Tibial nerve (tissue), 4 donors: ENCODE measurements at regions not wholly inside any gene's neighbourhood (a gene's known extent, or its start where the extent isn't known, plus 50 kb on each side); places are given as distances from the start of the nearest gene placed in this dataset.

ENCODE experiments used
- DNase-seq, 2 donors: peaks; one replicate each; pipeline ENCODE4 v3.0.0-alpha.2; 2019; ENCODE audit warnings: low spot score in 2 of 2
- H3K27ac ChIP-seq, 4 donors: fragments of 200-600 bp; sonication (generic) in 3 of 4; one replicate each; pipeline ENCODE4 v1.5.1; 2017 to 2019; ENCODE audit warnings: mild to moderate bottlenecking in 1 of 4
- H3K27me3 ChIP-seq, 2 donors: fragments of 200-600 bp; sonication (generic) in 1 of 2; one replicate each; pipeline versions ENCODE4 v1.5.1 to v1.6.0; 2017 to 2019
- H3K36me3 ChIP-seq, 3 donors: fragments of 200-600 bp; sonication (generic); one replicate each; pipeline ENCODE4 v1.5.1; 2018 to 2019
- H3K4me1 ChIP-seq, 4 donors: fragments of 200-600 bp; sonication (generic) in 3 of 4; one replicate each; pipeline ENCODE4 v1.5.1; 2017 to 2019
- H3K4me3 ChIP-seq, 4 donors: fragments of 200-600 bp; sonication (generic) in 3 of 4; one replicate each; pipeline ENCODE4 v1.5.1; 2017 to 2019; ENCODE audit warnings: mild to moderate bottlenecking in 1 of 4, moderate library complexity in 1 of 4
- H3K9me3 ChIP-seq, 4 donors: fragments of 200-600 bp; sonication (generic) in 3 of 4; one replicate each; pipeline ENCODE4 v1.5.1; 2017 to 2019
- EP300 ChIP-seq, 2 donors: sonication (generic); formaldehyde crosslinking; IDR thresholded peaks; one replicate each; pipeline ENCODE4 v1.6.1; 2017; ENCODE audit warnings: antibody characterized with exemption in 2 of 2, mild to moderate bottlenecking in 1 of 2
- POLR2A ChIP-seq, 2 donors: fragments of 450-650 bp; IDR thresholded peaks; one replicate each; pipeline ENCODE4 v1.6.1; 2017; ENCODE audit warnings: antibody characterized with exemption in 2 of 2, mild to moderate bottlenecking in 2 of 2, moderate library complexity in 2 of 2
- WGBS, 2 donors: methylation state at CpG; one replicate each; pipeline ENCODE4 v1.1.5; 2018; 5-methylcytosine and 5-hydroxymethylcytosine counted together
- TF ChIP-seq, protein P1 (sequence below), 5 experiments: fragments of 200-600 bp in 3 of 5; fragments of 450-650 bp in 2 of 5; sonication (generic) in 3 of 5; IDR thresholded peaks; one replicate each; pipeline ENCODE4 v1.5.1; 2016 to 2019; ENCODE audit warnings: antibody characterized with exemption in 5 of 5, mild to moderate bottlenecking in 3 of 5, moderate library complexity in 2 of 5

DNA sequence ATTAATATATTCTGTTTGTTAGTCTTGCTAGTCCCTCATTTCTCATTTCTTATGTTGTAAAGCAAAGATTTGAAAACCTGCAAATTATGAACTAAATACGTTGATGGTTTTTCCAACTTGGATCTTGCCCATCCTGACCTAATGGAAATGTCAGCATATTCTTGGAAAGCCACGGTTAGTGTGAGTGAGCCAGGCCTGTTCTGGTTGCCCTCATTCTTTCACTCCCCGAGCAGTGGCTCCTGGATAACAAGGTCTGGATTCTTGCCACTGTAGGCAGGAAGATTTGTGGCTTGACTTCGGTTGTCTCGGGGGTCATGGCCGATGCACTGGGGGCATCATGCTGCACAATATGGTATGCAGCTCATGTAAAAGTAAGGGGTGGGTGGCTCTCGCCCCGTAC lies 359.1 kb downstream of the MEIS1 start:
- H3K4me1 ChIP-seq: no peaks in the 10 kb centered on the region
- DNase-seq: no peak
- H3K27ac ChIP-seq: no peak overlapping the region
- TF ChIP-seq EP300 (IDR thresholded peaks at IDR 0.05) (no peak), POLR2A (IDR thresholded peaks at IDR 0.05) (no peak)
- TF ChIP-seq, protein P1, sequence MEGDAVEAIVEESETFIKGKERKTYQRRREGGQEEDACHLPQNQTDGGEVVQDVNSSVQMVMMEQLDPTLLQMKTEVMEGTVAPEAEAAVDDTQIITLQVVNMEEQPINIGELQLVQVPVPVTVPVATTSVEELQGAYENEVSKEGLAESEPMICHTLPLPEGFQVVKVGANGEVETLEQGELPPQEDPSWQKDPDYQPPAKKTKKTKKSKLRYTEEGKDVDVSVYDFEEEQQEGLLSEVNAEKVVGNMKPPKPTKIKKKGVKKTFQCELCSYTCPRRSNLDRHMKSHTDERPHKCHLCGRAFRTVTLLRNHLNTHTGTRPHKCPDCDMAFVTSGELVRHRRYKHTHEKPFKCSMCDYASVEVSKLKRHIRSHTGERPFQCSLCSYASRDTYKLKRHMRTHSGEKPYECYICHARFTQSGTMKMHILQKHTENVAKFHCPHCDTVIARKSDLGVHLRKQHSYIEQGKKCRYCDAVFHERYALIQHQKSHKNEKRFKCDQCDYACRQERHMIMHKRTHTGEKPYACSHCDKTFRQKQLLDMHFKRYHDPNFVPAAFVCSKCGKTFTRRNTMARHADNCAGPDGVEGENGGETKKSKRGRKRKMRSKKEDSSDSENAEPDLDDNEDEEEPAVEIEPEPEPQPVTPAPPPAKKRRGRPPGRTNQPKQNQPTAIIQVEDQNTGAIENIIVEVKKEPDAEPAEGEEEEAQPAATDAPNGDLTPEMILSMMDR (IDR thresholded peaks at IDR 0.05): no peak
- H3K4me3 ChIP-seq: no peak overlapping the region
- H3K27me3 ChIP-seq: no peaks in the 10 kb centered on the region
- WGBS, 2 donors: 38% methylated on average over 8 of the region's 8 CpGs
- H3K9me3 ChIP-seq: no peaks in the 10 kb centered on the region
- H3K36me3 ChIP-seq: no peaks in the 10 kb centered on the region

GRCh38 chr2:66794551-66794950 lies 359.6 kb downstream of the MEIS1 start:
- Histone ChIP-seq H3K27me3 (no peaks in the 10 kb centered on the region), H3K4me1 (no peaks in the 10 kb centered on the region), H3K4me3 (no peak overlapping the region), H3K27ac (no peak overlapping the region), H3K36me3 (no peaks in the 10 kb centered on the region), H3K9me3 (no peaks in the 10 kb centered on the region)
- 38 to 50% methylated on average over 1 of the region's 1 CpG for WGBS, 2 donors
- DNase-seq: no peak
- TF ChIP-seq, protein P1 (IDR thresholded peaks at IDR 0.05): no peak
- TF ChIP-seq EP300 (IDR thresholded peaks at IDR 0.05) (no peak), POLR2A (IDR thresholded peaks at IDR 0.05) (no peak)

- WGBS, 2 donors: 74 to 82% methylated on average over 2 of the region's 2 CpGs
- no peaks in the 10 kb centered on the region for H3K27me3 ChIP-seq
- no peaks in the 10 kb centered on the region for H3K9me3 ChIP-seq
- H3K4me1 ChIP-seq: no peaks in the 10 kb centered on the region
- TF ChIP-seq POLR2A (IDR thresholded peaks at IDR 0.05): no peak
- no peak for TF ChIP-seq EP300 (IDR thresholded peaks at IDR 0.05)
- TF ChIP-seq, protein P1 (IDR thresholded peaks at IDR 0.05): no peak
- no peaks in the 10 kb centered on the region for H3K36me3 ChIP-seq
- no peak for DNase-seq
- H3K4me3 ChIP-seq: no peak overlapping the region
- H3K27ac ChIP-seq: no peak overlapping the region
These were observed 368.0 kb downstream of the MEIS1 start for GRCh38 chr2:66802877-66803276.

GRCh38 chr2:66803726-66804125 lies 368.8 kb downstream of the MEIS1 start:
- WGBS, 2 donors: 38 to 57% methylated on average over 2 of the region's 2 CpGs
- no peak overlapping the region for H3K27ac ChIP-seq
- no peak for TF ChIP-seq POLR2A (IDR thresholded peaks at IDR 0.05)
- TF ChIP-seq, protein P1 (IDR thresholded peaks at IDR 0.05): no peak
- no peak for TF ChIP-seq EP300 (IDR thresholded peaks at IDR 0.05)
- H3K9me3 ChIP-seq: no peaks in the 10 kb centered on the region
- no peaks in the 10 kb centered on the region for H3K4me1 ChIP-seq
- no peaks in the 10 kb centered on the region for H3K27me3 ChIP-seq
- no peak overlapping the region for H3K4me3 ChIP-seq
- DNase-seq: no peak
- H3K36me3 ChIP-seq: no peaks in the 10 kb centered on the region

DNA sequence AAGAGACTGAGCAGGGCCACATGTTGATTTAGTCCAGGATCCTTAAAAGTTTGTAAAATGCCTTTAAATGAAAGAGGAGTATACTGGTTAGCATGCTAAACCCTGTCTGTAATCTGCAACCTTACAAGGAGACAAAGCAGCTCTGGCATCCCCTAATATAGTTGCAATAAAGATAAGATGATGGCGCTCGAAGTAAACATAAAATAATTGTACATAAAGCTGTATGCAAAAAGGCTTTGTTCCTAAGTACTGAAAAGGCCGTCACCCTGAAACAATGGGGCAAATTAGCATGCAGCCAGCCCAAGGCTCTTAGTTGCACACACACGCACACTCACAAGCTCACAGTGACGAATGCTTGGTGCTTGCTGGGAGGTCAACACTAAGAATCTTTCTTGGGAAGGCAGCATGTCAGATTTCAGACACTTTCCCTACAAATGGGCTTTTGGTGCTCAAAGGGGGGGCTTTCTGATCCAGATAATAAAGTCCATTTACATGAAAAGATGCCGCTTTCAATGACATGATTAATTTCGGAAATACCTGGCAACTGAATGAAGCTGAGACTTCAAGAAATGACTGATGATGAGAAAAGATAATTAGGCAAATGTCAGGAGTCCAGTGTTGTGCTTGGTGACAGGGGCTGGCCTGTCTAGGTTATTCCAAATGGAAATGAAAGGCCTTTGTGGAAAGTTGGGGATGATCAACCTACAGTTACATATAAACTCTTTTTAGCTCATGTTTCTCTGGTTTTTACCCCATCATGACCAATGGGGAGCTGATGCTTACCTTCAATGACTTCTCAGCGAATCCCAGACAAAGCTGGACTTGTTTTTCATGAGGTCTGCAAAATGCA lies 370.3 kb downstream of the MEIS1 start:
- no peaks in the 10 kb centered on the region for H3K4me1 ChIP-seq
- DNase-seq: no peak
- H3K27ac ChIP-seq: no peak overlapping the region
- no peaks in the 10 kb centered on the region for H3K36me3 ChIP-seq
- TF ChIP-seq POLR2A (IDR thresholded peaks at IDR 0.05) (no peak), EP300 (IDR thresholded peaks at IDR 0.05) (no peak)
- TF ChIP-seq, protein P1 (IDR thresholded peaks at IDR 0.05): no peak
- H3K27me3 ChIP-seq: no peaks in the 10 kb centered on the region
- H3K4me3 ChIP-seq: no peak overlapping the region
- WGBS, 2 donors: 53 to 55% methylated on average over 8 of the region's 8 CpGs
- H3K9me3 ChIP-seq: no peaks in the 10 kb centered on the region
